ENCODE measurements at regions not wholly inside any gene's neighbourhood (a gene's known extent, or its start where the extent isn't known, plus 50 kb on each side); places are given as distances from the start of the nearest gene placed in this dataset.

GRCh38 chr7:25813381-25813780, 338.6 kb upstream of the NFE2L3 start:
- TF ChIP-seq CTCF (IDR thresholded peaks at IDR 0.05; ENCODE audit: insufficient read depth, low read length) (no peak), SPI1 (IDR thresholded peaks at IDR 0.05; ENCODE audit: borderline replicate concordance, low read depth) (no peak)

Measured in HL-60 (cell line).